Kidney (tissue), 13 donors: ENCODE measurements at regions not wholly inside any gene's neighbourhood (a gene's known extent, or its start where the extent isn't known, plus 50 kb on each side); places are given as distances from the start of the nearest gene placed in this dataset.

Source experiments
- DNase-seq, 5 donors: peaks; one replicate each; pipeline ENCODE4 v3.0.0-alpha.2; 2013 to 2020
- FAIRE-seq: peaks from 2 replicates; lab custom pipeline; 2012; peaks lifted over from hg19 to GRCh38; lab: Jason Lieb, UNC
- H3K27ac ChIP-seq, 2 donors: one replicate each; pipeline ENCODE4 v1.7.0; 2013; ENCODE audit warnings: low read depth in 2 of 2, low read length in 2 of 2, inconsistent platforms in 1 of 2
- H3K27me3 ChIP-seq: one replicate; pipeline ENCODE4 v1.7.1; 2013; ENCODE audit warnings: low read length, inconsistent platforms; ENCODE audit not compliant: control insufficient read depth, insufficient read depth
- H3K36me3 ChIP-seq, 3 donors: one replicate each; pipeline versions ENCODE4 v1.7.0 to v1.7.1; 2013; ENCODE audit warnings: low read length in 3 of 3, control low read depth in 1 of 3, inconsistent platforms in 1 of 3; ENCODE audit not compliant: insufficient read depth in 3 of 3, control insufficient read depth in 2 of 3
- H3K4me1 ChIP-seq, 3 donors: one replicate each; pipeline versions ENCODE4 v1.7.0 to v1.7.1; 2013; ENCODE audit warnings: low read length in 3 of 3, inconsistent platforms in 1 of 3, low read depth in 1 of 3; ENCODE audit not compliant: control insufficient read depth in 2 of 3, insufficient read depth in 2 of 3
- H3K4me3 ChIP-seq, 3 donors: one replicate each; pipeline versions ENCODE4 v1.7.0 to v1.8.1; 2013; ENCODE audit warnings: low read length in 3 of 3, control low read depth in 1 of 3, inconsistent platforms in 1 of 3
- H3K9ac ChIP-seq, 3 donors: one replicate each; pipeline versions ENCODE4 v1.7.0 to v1.7.1; 2013; ENCODE audit warnings: low read length in 3 of 3, control low read depth in 1 of 3, inconsistent platforms in 1 of 3
- H3K9me3 ChIP-seq, 3 donors: one replicate each; pipeline versions ENCODE4 v1.7.0 to v1.7.1; 2013; ENCODE audit warnings: low read length in 3 of 3, control low read depth in 1 of 3, inconsistent platforms in 1 of 3; ENCODE audit not compliant: control insufficient read depth in 2 of 3, insufficient read depth in 1 of 3
- CTCF ChIP-seq: IDR thresholded peaks from 3 replicates; pipeline ENCODE4 v1.5.1; 2012; ENCODE audit warnings: mild to moderate bottlenecking, moderate library complexity, borderline replicate concordance; ENCODE audit not compliant: insufficient read depth; ENCODE audit errors: extremely low read depth
- intact Hi-C: fragments of 100-400 bp; cut with DNase I; formaldehyde crosslinking; loops from one replicate; pipeline ENCODE4 v1.11.1; 2022
- donor health status: control.
- donor health status: control.
- donor health status: control.
- donor health status: control.
- donor health status: control.
- donor health status: DM: yes; HTN: yes; CAD: no.
- donor health status: Normal renal cell carcinoma (clear cell type).

GRCh38 chr11:97143463-97143862 is 753.6 kb downstream of the JRKL start:
- Histone ChIP-seq H3K4me3 (no peak overlapping the region), H3K9ac (no peak overlapping the region), H3K4me1 (no peaks in the 10 kb centered on the region), H3K36me3 (no peaks in the 10 kb centered on the region), H3K27me3 (no peaks in the 10 kb centered on the region), H3K27ac (no peak overlapping the region), H3K9me3 (peaks cover 0 to 3% (median 0%) of the 10 kb centered on the region in 3 donors)
- DNase-seq (no peak), FAIRE-seq (no peak)
- no peak for TF ChIP-seq CTCF
- intact Hi-C loops = no loop called here

- Histone ChIP-seq H3K27me3 (no peaks in the 10 kb centered on the region), H3K9me3 (no peaks in the 10 kb centered on the region), H3K27ac (no peak overlapping the region), H3K4me1 (no peaks in the 10 kb centered on the region), H3K9ac (no peak overlapping the region), H3K36me3 (no peaks in the 10 kb centered on the region), H3K4me3 (no peak overlapping the region)
- no peak for TF ChIP-seq CTCF
- DNase-seq (no peak), FAIRE-seq (no peak)
- intact Hi-C loops = no loop called here
These were observed 759.9 kb downstream of the JRKL start for GRCh38 chr11:97149741-97150140.

GRCh38 chr11:97157221-97157740 is 767.5 kb downstream of the JRKL start:
- Histone ChIP-seq H3K27me3 (no peaks in the 10 kb centered on the region), H3K36me3 (no peaks in the 10 kb centered on the region), H3K4me3 (no peak overlapping the region), H3K4me1 (no peaks in the 10 kb centered on the region), H3K27ac (no peak overlapping the region), H3K9ac (no peak overlapping the region), H3K9me3 (no peaks in the 10 kb centered on the region)
- no peak for TF ChIP-seq CTCF
- intact Hi-C loops = no loop called here
- DNase-seq (peak in 2 of 5 donors; percentile 79 to 84), FAIRE-seq (no peak)

- no peaks in the 10 kb centered on the region for H3K27me3 ChIP-seq
- no peak overlapping the region for H3K27ac ChIP-seq
- no peaks in the 10 kb centered on the region for H3K9me3 ChIP-seq
- no peak overlapping the region for H3K4me3 ChIP-seq
- DNase-seq = peak in 4 of 5 donors; percentile 33 to 79 (median 70)
- no peaks in the 10 kb centered on the region for H3K36me3 ChIP-seq
- no peak for TF ChIP-seq CTCF
- intact Hi-C loops = no loop called here
- H3K4me1 ChIP-seq = no peaks in the 10 kb centered on the region
- H3K9ac ChIP-seq = no peak overlapping the region
- no peak for FAIRE-seq
These were observed 768.4 kb downstream of the JRKL start for GRCh38 chr11:97158243-97158642.
